ENCODE measurements at regions not wholly inside any gene's neighbourhood (a gene's known extent, or its start where the extent isn't known, plus 50 kb on each side); places are given as distances from the start of the nearest gene placed in this dataset.

DNA sequence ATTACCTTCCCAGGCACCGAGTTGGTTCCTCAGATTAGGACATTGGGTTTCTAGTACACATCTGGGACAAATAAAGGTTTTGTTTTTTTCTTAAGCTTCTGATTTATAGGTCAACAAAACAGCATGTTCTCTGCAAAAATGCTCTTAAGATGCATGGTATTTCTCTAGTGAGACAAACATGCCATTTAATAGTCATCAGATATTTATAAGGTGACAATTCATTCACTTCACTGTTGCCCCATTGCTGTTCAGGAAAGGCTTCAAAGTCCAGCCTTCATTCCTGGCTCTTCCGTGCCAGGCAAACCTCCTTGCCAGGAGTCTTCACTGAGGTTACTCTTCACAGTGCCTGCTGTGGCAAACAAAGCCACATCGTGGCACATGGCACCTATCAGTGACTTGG lies 156.3 kb upstream of the FNDC3A start:
- ChIA-PET POLR2A (no interaction called here), CTCF (no interaction called here)
- Histone ChIP-seq H3K27me3 (ENCODE audit: insufficient read depth) (no peaks in the 10 kb centered on the region), H3K9ac (no peak overlapping the region), H3K9me3 (no peaks in the 10 kb centered on the region), H3K36me3 (replicated peaks in 1 of 2; ENCODE audit: control insufficient read depth in 1 of 2, insufficient read depth in 2 of 2, low read length in 1 of 2) (no peaks in the 10 kb centered on the region), H2AFZ (ENCODE audit: low read depth) (no peak overlapping the region), H3K27ac (ENCODE audit: low read depth in 2 of 2, low read length in 1 of 2) (peak overlapping the region in 1 of 2 experiments; percentile 89; a peak in 2 of 4 replicates), H4K20me1 (ENCODE audit: insufficient read depth) (no peaks in the 10 kb centered on the region), H3F3A (replicated peaks; ENCODE audit: insufficient read depth) (peaks cover 26% of the 10 kb centered on the region), H3K9me2 (no peaks in the 10 kb centered on the region), H3K79me2 (ENCODE audit: insufficient read depth) (no peaks in the 10 kb centered on the region), H3K4me3 (ENCODE audit: low read depth in 2 of 2, low read length in 1 of 2) (no peak overlapping the region), H3K4me1 (ENCODE audit: control insufficient read depth in 1 of 2, insufficient read depth in 2 of 2, low read depth in 1 of 2, low read length in 1 of 2) (peaks cover 8 to 14% of the 10 kb centered on the region in 2 experiments; a peak in 3 of 4 replicates), H3K4me2 (no peak overlapping the region)
- WGBS (ENCODE audit: low lambda C conversion rate) = 54% methylated on average over 3 of the region's 3 CpGs
- DNase-seq = no peak
- no peak for TF ChIP-seq POLR2AphosphoS5 (IDR thresholded peaks at IDR 0.05; ENCODE audit: low read depth, low read length)
- TF ChIP-seq RCOR1 (IDR thresholded peaks at IDR 0.05; ENCODE audit: low read length) = no peak
- TF ChIP-seq RFX5 (IDR thresholded peaks at IDR 0.05; ENCODE audit: low read length) = no peak
- no peak for TF ChIP-seq FOXM1 (IDR thresholded peaks at IDR 0.05; ENCODE audit: low read depth)
- no peak for TF ChIP-seq EZH2phosphoT487 (IDR thresholded peaks at IDR 0.05; ENCODE audit: borderline replicate concordance, low read depth)
- no peak for TF ChIP-seq SMC3 (IDR thresholded peaks at IDR 0.05; ENCODE audit: low read depth, low read length)
- TF ChIP-seq CHD2 (IDR thresholded peaks at IDR 0.05; ENCODE audit: low read length, partially characterized antibody) = no peak
- TF ChIP-seq MXI1 (IDR thresholded peaks at IDR 0.05; ENCODE audit: low read depth, low read length) = no peak
- TF ChIP-seq GATA2 (CRISPR knock-in tag; IDR thresholded peaks at IDR 0.05) = no peak
- TF ChIP-seq, protein P1, sequence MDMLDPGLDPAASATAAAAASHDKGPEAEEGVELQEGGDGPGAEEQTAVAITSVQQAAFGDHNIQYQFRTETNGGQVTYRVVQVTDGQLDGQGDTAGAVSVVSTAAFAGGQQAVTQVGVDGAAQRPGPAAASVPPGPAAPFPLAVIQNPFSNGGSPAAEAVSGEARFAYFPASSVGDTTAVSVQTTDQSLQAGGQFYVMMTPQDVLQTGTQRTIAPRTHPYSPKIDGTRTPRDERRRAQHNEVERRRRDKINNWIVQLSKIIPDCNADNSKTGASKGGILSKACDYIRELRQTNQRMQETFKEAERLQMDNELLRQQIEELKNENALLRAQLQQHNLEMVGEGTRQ (IDR thresholded peaks at IDR 0.05; ENCODE audit: borderline replicate concordance, low read depth, low read length) = no peak
- no peak for TF ChIP-seq NRF1 (IDR thresholded peaks at IDR 0.05; ENCODE audit: low read depth, low read length)
- TF ChIP-seq GABPA (IDR thresholded peaks at IDR 0.05; ENCODE audit: low read depth) = no peak

DNA sequence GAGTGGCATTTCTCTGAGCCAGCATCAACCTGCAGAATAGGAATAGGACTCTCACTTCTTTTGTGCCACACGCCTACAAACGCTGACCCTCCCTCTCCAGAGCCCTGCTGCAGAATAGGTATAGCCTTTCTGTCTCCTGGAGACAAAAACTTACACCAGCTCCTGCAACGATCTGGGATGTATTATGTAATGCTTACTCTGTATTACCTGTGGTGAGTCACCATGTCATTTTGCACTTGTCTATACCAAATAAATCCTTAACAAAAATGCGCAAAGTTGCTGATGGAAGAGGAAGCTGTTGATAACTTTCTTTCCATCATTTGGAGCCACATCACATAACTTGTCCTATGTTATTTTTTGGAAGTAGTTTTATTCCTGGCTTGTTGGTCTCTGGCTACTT lies 155.8 kb upstream of the FNDC3A start:
- H3K9me3 ChIP-seq = no peaks in the 10 kb centered on the region
- no peaks in the 10 kb centered on the region for H3K36me3 ChIP-seq (replicated peaks in 1 of 2; ENCODE audit: control insufficient read depth in 1 of 2, insufficient read depth in 2 of 2, low read length in 1 of 2)
- H3F3A ChIP-seq (replicated peaks; ENCODE audit: insufficient read depth) = peaks cover 23% of the 10 kb centered on the region
- ChIA-PET CTCF (no interaction called here), POLR2A (no interaction called here)
- WGBS (ENCODE audit: low lambda C conversion rate) = 71% methylated on average over 4 of the region's 4 CpGs
- no peak for DNase-seq
- H3K27ac ChIP-seq (ENCODE audit: low read depth in 2 of 2, low read length in 1 of 2) = no peak overlapping the region
- H3K79me2 ChIP-seq (ENCODE audit: insufficient read depth) = no peaks in the 10 kb centered on the region
- no peak overlapping the region for H2AFZ ChIP-seq (ENCODE audit: low read depth)
- H4K20me1 ChIP-seq (ENCODE audit: insufficient read depth) = no peaks in the 10 kb centered on the region
- H3K9ac ChIP-seq = no peak overlapping the region
- H3K4me3 ChIP-seq (ENCODE audit: low read depth in 2 of 2, low read length in 1 of 2) = no peak overlapping the region
- H3K9me2 ChIP-seq = no peaks in the 10 kb centered on the region
- no peaks in the 10 kb centered on the region for H3K27me3 ChIP-seq (ENCODE audit: insufficient read depth)
- H3K4me2 ChIP-seq = no peak overlapping the region
- peaks cover 8 to 14% of the 10 kb centered on the region in 2 experiments; a peak in 3 of 4 replicates for H3K4me1 ChIP-seq (ENCODE audit: control insufficient read depth in 1 of 2, insufficient read depth in 2 of 2, low read depth in 1 of 2, low read length in 1 of 2)
- TF ChIP-seq GATA2 (CRISPR knock-in tag; IDR thresholded peaks at IDR 0.05) (no peak), TEAD4 (IDR thresholded peaks at IDR 0.05; ENCODE audit: borderline replicate concordance, insufficient read depth) (no peak), ELF1 (IDR thresholded peaks at IDR 0.05) (no peak), POLR2AphosphoS5 (IDR thresholded peaks at IDR 0.05; ENCODE audit: low read depth, low read length) (no peak), FOXJ3 (CRISPR knock-in tag; IDR thresholded peaks at IDR 0.05) (no peak), MEF2A (IDR thresholded peaks at IDR 0.05; ENCODE audit: borderline replicate concordance, low read depth) (no peak), FOXM1 (IDR thresholded peaks at IDR 0.05; ENCODE audit: low read depth) (no peak), TAF1 (IDR thresholded peaks at IDR 0.05; ENCODE audit: borderline replicate concordance, low read depth, low read length) (no peak), EZH2phosphoT487 (IDR thresholded peaks at IDR 0.05; ENCODE audit: borderline replicate concordance, low read depth) (no peak), NFIC (IDR thresholded peaks at IDR 0.05; ENCODE audit: borderline replicate concordance) (no peak)
- TF ChIP-seq, protein P1 (IDR thresholded peaks at IDR 0.05; ENCODE audit: borderline replicate concordance, low read depth, low read length) = no peak
- TF ChIP-seq, protein P2, sequence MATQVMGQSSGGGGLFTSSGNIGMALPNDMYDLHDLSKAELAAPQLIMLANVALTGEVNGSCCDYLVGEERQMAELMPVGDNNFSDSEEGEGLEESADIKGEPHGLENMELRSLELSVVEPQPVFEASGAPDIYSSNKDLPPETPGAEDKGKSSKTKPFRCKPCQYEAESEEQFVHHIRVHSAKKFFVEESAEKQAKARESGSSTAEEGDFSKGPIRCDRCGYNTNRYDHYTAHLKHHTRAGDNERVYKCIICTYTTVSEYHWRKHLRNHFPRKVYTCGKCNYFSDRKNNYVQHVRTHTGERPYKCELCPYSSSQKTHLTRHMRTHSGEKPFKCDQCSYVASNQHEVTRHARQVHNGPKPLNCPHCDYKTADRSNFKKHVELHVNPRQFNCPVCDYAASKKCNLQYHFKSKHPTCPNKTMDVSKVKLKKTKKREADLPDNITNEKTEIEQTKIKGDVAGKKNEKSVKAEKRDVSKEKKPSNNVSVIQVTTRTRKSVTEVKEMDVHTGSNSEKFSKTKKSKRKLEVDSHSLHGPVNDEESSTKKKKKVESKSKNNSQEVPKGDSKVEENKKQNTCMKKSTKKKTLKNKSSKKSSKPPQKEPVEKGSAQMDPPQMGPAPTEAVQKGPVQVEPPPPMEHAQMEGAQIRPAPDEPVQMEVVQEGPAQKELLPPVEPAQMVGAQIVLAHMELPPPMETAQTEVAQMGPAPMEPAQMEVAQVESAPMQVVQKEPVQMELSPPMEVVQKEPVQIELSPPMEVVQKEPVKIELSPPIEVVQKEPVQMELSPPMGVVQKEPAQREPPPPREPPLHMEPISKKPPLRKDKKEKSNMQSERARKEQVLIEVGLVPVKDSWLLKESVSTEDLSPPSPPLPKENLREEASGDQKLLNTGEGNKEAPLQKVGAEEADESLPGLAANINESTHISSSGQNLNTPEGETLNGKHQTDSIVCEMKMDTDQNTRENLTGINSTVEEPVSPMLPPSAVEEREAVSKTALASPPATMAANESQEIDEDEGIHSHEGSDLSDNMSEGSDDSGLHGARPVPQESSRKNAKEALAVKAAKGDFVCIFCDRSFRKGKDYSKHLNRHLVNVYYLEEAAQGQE (IDR thresholded peaks at IDR 0.05; ENCODE audit: low read depth, low read length) = no peak
- TF ChIP-seq, protein P3, sequence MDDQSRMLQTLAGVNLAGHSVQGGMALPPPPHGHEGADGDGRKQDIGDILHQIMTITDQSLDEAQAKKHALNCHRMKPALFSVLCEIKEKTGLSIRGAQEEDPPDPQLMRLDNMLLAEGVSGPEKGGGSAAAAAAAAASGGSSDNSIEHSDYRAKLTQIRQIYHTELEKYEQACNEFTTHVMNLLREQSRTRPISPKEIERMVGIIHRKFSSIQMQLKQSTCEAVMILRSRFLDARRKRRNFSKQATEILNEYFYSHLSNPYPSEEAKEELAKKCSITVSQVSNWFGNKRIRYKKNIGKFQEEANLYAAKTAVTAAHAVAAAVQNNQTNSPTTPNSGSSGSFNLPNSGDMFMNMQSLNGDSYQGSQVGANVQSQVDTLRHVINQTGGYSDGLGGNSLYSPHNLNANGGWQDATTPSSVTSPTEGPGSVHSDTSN (IDR thresholded peaks at IDR 0.05) = no peak
- TF ChIP-seq, protein P4, sequence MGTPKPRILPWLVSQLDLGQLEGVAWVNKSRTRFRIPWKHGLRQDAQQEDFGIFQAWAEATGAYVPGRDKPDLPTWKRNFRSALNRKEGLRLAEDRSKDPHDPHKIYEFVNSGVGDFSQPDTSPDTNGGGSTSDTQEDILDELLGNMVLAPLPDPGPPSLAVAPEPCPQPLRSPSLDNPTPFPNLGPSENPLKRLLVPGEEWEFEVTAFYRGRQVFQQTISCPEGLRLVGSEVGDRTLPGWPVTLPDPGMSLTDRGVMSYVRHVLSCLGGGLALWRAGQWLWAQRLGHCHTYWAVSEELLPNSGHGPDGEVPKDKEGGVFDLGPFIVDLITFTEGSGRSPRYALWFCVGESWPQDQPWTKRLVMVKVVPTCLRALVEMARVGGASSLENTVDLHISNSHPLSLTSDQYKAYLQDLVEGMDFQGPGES (IDR thresholded peaks at IDR 0.05; ENCODE audit: low read depth, low read length) = no peak
